CD4-positive, alpha-beta T cell (primary cell): ENCODE measurements at regions not wholly inside any gene's neighbourhood (a gene's known extent, or its start where the extent isn't known, plus 50 kb on each side); places are given as distances from the start of the nearest gene placed in this dataset.

Experiments used
- ATAC-seq: fragments of 200-7000 bp; cut with Tn5 transposase; one replicate; pipeline ENCODE4 v1.10.0; 2022; ENCODE audit warnings: mild to moderate bottlenecking; ENCODE audit not compliant: poor library complexity
- CTCF ChIA-PET: fragments of 350-600 bp; sonication (Branson Sonifier 250); formaldehyde crosslinking; loops from one replicate; lab custom pipeline; 2021; ENCODE audit warnings: antibody characterized with exemption, inconsistent platforms; lab: Charles Lee
- POLR2A ChIA-PET: fragments of 350-600 bp; sonication (Branson Sonifier 250); formaldehyde crosslinking; loops from one replicate; lab custom pipeline; 2021; ENCODE audit warnings: antibody characterized with exemption, inconsistent platforms; lab: Charles Lee
- DNase-seq, 14 experiments: peaks; one replicate each; pipeline ENCODE4 v3.0.0-alpha.2; 2013 to 2020; ENCODE audit warnings: mixed read lengths in 2 of 14
- H3K27ac ChIP-seq, 2 donors: one replicate each; pipeline versions ENCODE4 v1.5.1 to v1.7.0; 2013; ENCODE audit warnings: low read length in 2 of 2, low read depth in 1 of 2, mild to moderate bottlenecking in 1 of 2
- H3K27me3 ChIP-seq, 2 experiments: 1 replicate in 1 of 2; 2 replicates in 1 of 2; pipeline versions ENCODE4 v1.6.1 to v1.7.0; 2013; ENCODE audit warnings: low read length in 2 of 2, control low read depth in 1 of 2, mild to moderate bottlenecking in 1 of 2, moderate library complexity in 1 of 2; ENCODE audit not compliant: insufficient read depth in 2 of 2, control insufficient read depth in 1 of 2
- H3K36me3 ChIP-seq: one replicate; pipeline ENCODE4 v1.6.1; 2013; ENCODE audit warnings: low read length, control low read depth; ENCODE audit not compliant: insufficient read depth
- H3K4me1 ChIP-seq: one replicate; pipeline ENCODE4 v1.6.1; 2013; ENCODE audit warnings: low read length, control low read depth; ENCODE audit not compliant: insufficient read depth
- H3K4me3 ChIP-seq: one replicate; pipeline ENCODE4 v1.5.1; 2013; ENCODE audit warnings: mild to moderate bottlenecking, low read length, moderate library complexity
- H3K9me3 ChIP-seq, 2 experiments: 1 replicate in 1 of 2; 2 replicates in 1 of 2; pipeline versions ENCODE4 v1.6.1 to v1.7.0; 2013; ENCODE audit warnings: low read length in 2 of 2, mild to moderate bottlenecking in 2 of 2, control low read depth in 1 of 2, moderate library complexity in 1 of 2; ENCODE audit not compliant: control insufficient read depth in 1 of 2, insufficient read depth in 1 of 2
- H3K27ac Mint-ChIP-seq: one replicate; pipeline ENCODE4 v1.8.0; 2020; ENCODE audit warnings: mixed read lengths
- H3K27me3 Mint-ChIP-seq: one replicate; pipeline ENCODE4 v1.8.0; 2021; ENCODE audit warnings: mixed read lengths
- H3K36me3 Mint-ChIP-seq: one replicate; pipeline ENCODE4 v1.8.0; 2021; ENCODE audit warnings: low read depth, mixed read lengths
- H3K4me1 Mint-ChIP-seq: one replicate; pipeline ENCODE4 v1.8.0; 2021; ENCODE audit warnings: low read depth, mixed read lengths
- H3K4me3 Mint-ChIP-seq: one replicate; pipeline ENCODE4 v1.8.0; 2020; ENCODE audit warnings: mild to moderate bottlenecking, mixed read lengths
- H3K9me3 Mint-ChIP-seq: one replicate; pipeline ENCODE4 v1.8.0; 2020; ENCODE audit warnings: mixed read lengths
- CTCF ChIP-seq: fragments of 200-600 bp; IDR thresholded peaks from one replicate; pipeline ENCODE4 v1.8.0; 2022; ENCODE audit warnings: antibody characterized with exemption, mild to moderate bottlenecking
- intact Hi-C, 2 experiments: fragments of 100-400 bp; cut with DNase I in 1 of 2; cut with micrococcal nuclease in 1 of 2; formaldehyde crosslinking; loops; one replicate each; pipeline versions ENCODE4 v1.15.1 to v1.9.0; 2023 to 2025; cut with DNase I, micrococcal nuclease

DNA sequence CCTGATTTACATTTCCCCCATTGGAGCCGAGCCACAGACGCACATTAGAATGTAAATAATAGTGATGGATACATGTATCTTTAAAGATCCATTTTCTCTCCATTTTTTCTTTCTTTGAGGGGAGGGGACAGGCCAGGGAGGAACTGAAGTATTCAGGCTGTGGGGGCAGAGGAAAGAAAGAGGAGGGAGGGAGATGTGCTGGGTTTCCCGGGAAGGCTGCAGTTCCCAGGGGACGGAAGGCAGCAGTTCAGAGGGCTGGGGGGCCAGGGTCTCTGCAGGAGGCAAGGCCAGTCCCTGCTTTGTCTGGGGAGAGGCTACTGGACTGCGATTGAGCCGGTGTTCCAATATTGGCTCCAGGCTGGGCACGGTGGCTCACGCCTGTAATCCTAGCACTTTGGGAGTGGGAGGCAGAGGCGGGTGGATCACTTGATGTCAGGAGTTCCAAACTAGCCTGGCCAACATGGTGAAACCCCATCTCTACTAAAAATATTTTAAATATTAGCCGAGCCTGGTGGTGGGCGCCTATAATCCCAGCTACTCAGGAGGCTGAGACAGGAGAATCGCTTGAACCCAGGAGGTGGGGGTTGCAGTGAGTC lies 94.2 kb upstream of the LHX1 start:
- Mint-ChIP-seq H3K36me3 (no peaks in the 10 kb centered on the region), H3K27ac (no peak overlapping the region), H3K4me1 (no peaks in the 10 kb centered on the region), H3K27me3 (peaks cover 28% of the 10 kb centered on the region), H3K4me3 (no peak overlapping the region), H3K9me3 (peaks cover 2% of the 10 kb centered on the region)
- no peak overlapping the region for H3K27ac ChIP-seq
- H3K4me3 ChIP-seq = no peak overlapping the region
- ChIA-PET POLR2A (no interaction called here), CTCF (no interaction called here)
- ATAC-seq (no peak), DNase-seq (no peak)
- no peak for TF ChIP-seq CTCF
- intact Hi-C loops = no loop called here
- H3K36me3 ChIP-seq = no peaks in the 10 kb centered on the region
- H3K4me1 ChIP-seq = no peaks in the 10 kb centered on the region
- peaks cover 0 to 6% of the 10 kb centered on the region in 2 experiments for H3K9me3 ChIP-seq
- H3K27me3 ChIP-seq = peaks cover 0 to 11% of the 10 kb centered on the region in 2 experiments

DNA sequence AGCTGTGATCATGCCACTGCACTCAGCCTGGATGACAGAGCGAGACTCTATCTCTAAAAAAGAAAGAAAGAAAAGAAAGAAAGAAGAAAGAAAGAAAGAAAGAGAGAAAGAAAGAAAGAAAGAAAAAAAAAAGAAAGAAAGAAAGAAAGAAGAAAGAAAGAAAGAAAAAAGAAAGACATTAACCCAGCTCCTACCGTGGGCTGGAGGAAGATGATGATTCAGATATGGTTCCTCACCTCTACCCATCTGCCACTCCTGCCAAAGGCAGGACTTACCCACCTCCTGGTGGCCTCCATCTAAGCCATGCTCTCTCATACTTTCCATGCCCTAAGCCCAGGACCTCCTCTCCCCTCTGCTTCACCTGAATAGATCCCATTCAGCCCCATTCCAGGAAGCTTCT lies 93.3 kb upstream of the LHX1 start:
- Histone ChIP-seq H3K27ac (no peak overlapping the region), H3K4me3 (no peak overlapping the region), H3K36me3 (no peaks in the 10 kb centered on the region), H3K4me1 (no peaks in the 10 kb centered on the region), H3K9me3 (peaks cover 0 to 6% of the 10 kb centered on the region in 2 experiments), H3K27me3 (peaks cover 0 to 11% of the 10 kb centered on the region in 2 experiments)
- H3K4me1 Mint-ChIP-seq = no peaks in the 10 kb centered on the region
- DNase-seq = no peak
- no peak for TF ChIP-seq CTCF
- peaks cover 28% of the 10 kb centered on the region for H3K27me3 Mint-ChIP-seq
- no peaks in the 10 kb centered on the region for H3K36me3 Mint-ChIP-seq
- CTCF ChIA-PET = no interaction called here
- H3K27ac Mint-ChIP-seq = no peak overlapping the region
- H3K9me3 Mint-ChIP-seq = peaks cover 2% of the 10 kb centered on the region
- POLR2A ChIA-PET = no interaction called here
- no peak for ATAC-seq
- no peak overlapping the region for H3K4me3 Mint-ChIP-seq
- intact Hi-C loops = no loop called here

- ChIA-PET POLR2A (no interaction called here), CTCF (no interaction called here)
- Mint-ChIP-seq H3K27ac (no peak overlapping the region), H3K36me3 (no peaks in the 10 kb centered on the region), H3K4me1 (no peaks in the 10 kb centered on the region), H3K27me3 (peaks cover 28% of the 10 kb centered on the region), H3K9me3 (peaks cover 2% of the 10 kb centered on the region), H3K4me3 (no peak overlapping the region)
- ATAC-seq = no peak
- no peak for DNase-seq
- intact Hi-C loops = no loop called here
- H3K4me1 ChIP-seq = peaks cover under 1% of the 10 kb centered on the region
- H3K4me3 ChIP-seq = no peak overlapping the region
- no peak for TF ChIP-seq CTCF
- peaks cover 0 to under 1% of the 10 kb centered on the region in 2 experiments for H3K9me3 ChIP-seq
- H3K36me3 ChIP-seq = no peaks in the 10 kb centered on the region
- H3K27ac ChIP-seq = no peak overlapping the region
- H3K27me3 ChIP-seq = peaks cover 0 to 11% of the 10 kb centered on the region in 2 experiments
These were observed 92.7 kb upstream of the LHX1 start for GRCh38 chr17:36844601-36845000.
